ENCODE measurements at regions not wholly inside any gene's neighbourhood (a gene's known extent, or its start where the extent isn't known, plus 50 kb on each side); places are given as distances from the start of the nearest gene placed in this dataset.
A peak's percentile ranks its signal among the peaks of the same experiment; 100 is the strongest.
"Not testable (repeated sequence)": the region's sequence is repeated elsewhere in the genome, so short reads cannot be mapped to it uniquely, and the experiment has no call there.

GRCh38 chr6:132187816-132188215, 213.5 kb downstream of the MOXD1 start:
- H3K36me3 ChIP-seq (ENCODE audit: control insufficient read depth, insufficient read depth, low read length), result no peaks in the 10 kb centered on the region
- peak; percentile 92 for DNase-seq

GRCh38 chr6:132184966-132185365, 216.3 kb downstream of the MOXD1 start:
- DNase-seq; H3K4me1 ChIP-seq (ENCODE audit: control insufficient read depth, insufficient read depth, low read length); H3K27me3 ChIP-seq (ENCODE audit: control insufficient read depth, insufficient read depth, low read length); H3K4me3 ChIP-seq (ENCODE audit: low read length); H3K9me3 ChIP-seq (replicated peaks; ENCODE audit: control insufficient read depth, low read depth, low read length); H3K27ac ChIP-seq (ENCODE audit: low read length); H3K36me3 ChIP-seq (ENCODE audit: control insufficient read depth, insufficient read depth, low read length): not testable (repeated sequence)
- WGBS (ENCODE audit: insufficient coverage), result no CpG with 5 or more reads among the region's 1 CpG

More at GRCh38 chr6:132187816-132188215, 213.5 kb downstream of the MOXD1 start:
- Histone ChIP-seq H3K4me3 (ENCODE audit: low read length) (no peak overlapping the region), H3K27me3 (ENCODE audit: control insufficient read depth, insufficient read depth, low read length) (no peaks in the 10 kb centered on the region), H3K9me3 (replicated peaks; ENCODE audit: control insufficient read depth, low read depth, low read length) (no peaks in the 10 kb centered on the region), H3K27ac (ENCODE audit: low read length) (no peak overlapping the region), H3K4me1 (ENCODE audit: control insufficient read depth, insufficient read depth, low read length) (no peaks in the 10 kb centered on the region)
- WGBS (ENCODE audit: insufficient coverage), result no CpG with 5 or more reads among the region's 1 CpG

GRCh38 chr6:132179955-132180354, 221.3 kb downstream of the MOXD1 start:
- 89% methylated on average over 2 of the region's 3 CpGs for WGBS (ENCODE audit: insufficient coverage)
- H3K36me3 ChIP-seq (ENCODE audit: control insufficient read depth, insufficient read depth, low read length), result no peaks in the 10 kb centered on the region
- H3K9me3 ChIP-seq (replicated peaks; ENCODE audit: control insufficient read depth, low read depth, low read length), result peaks cover 4% of the 10 kb centered on the region
- no peaks in the 10 kb centered on the region for H3K27me3 ChIP-seq (ENCODE audit: control insufficient read depth, insufficient read depth, low read length)
- no peaks in the 10 kb centered on the region for H3K4me1 ChIP-seq (ENCODE audit: control insufficient read depth, insufficient read depth, low read length)
- no peak for DNase-seq
- no peak overlapping the region for H3K4me3 ChIP-seq (ENCODE audit: low read length)
- H3K27ac ChIP-seq (ENCODE audit: low read length), result no peak overlapping the region

- Histone ChIP-seq H3K27me3 (ENCODE audit: control insufficient read depth, insufficient read depth, low read length) (no peaks in the 10 kb centered on the region), H3K27ac (ENCODE audit: low read length) (no peak overlapping the region), H3K9me3 (replicated peaks; ENCODE audit: control insufficient read depth, low read depth, low read length) (peaks cover 10% of the 10 kb centered on the region), H3K4me1 (ENCODE audit: control insufficient read depth, insufficient read depth, low read length) (no peaks in the 10 kb centered on the region), H3K36me3 (ENCODE audit: control insufficient read depth, insufficient read depth, low read length) (no peaks in the 10 kb centered on the region), H3K4me3 (ENCODE audit: low read length) (no peak overlapping the region)
- DNase-seq, result no peak
- 88% methylated on average over 2 of the region's 3 CpGs for WGBS (ENCODE audit: insufficient coverage)
These were observed 223.7 kb upstream of the CCN2 start for GRCh38 chr6:132174919-132175318.

- Histone ChIP-seq H3K4me1 (ENCODE audit: control insufficient read depth, insufficient read depth, low read length) (no peaks in the 10 kb centered on the region), H3K27me3 (ENCODE audit: control insufficient read depth, insufficient read depth, low read length) (no peaks in the 10 kb centered on the region), H3K27ac (ENCODE audit: low read length) (no peak overlapping the region), H3K36me3 (ENCODE audit: control insufficient read depth, insufficient read depth, low read length) (no peaks in the 10 kb centered on the region), H3K4me3 (ENCODE audit: low read length) (no peak overlapping the region), H3K9me3 (replicated peaks; ENCODE audit: control insufficient read depth, low read depth, low read length) (no peaks in the 10 kb centered on the region)
- DNase-seq, result peak; percentile 26
- no CpG with 5 or more reads among the region's 3 CpGs for WGBS (ENCODE audit: insufficient coverage)
These were observed 217.8 kb upstream of the CCN2 start for GRCh38 chr6:132168961-132169360.

GRCh38 chr6:132167929-132168892, 217.0 kb upstream of the CCN2 start:
- Histone ChIP-seq H3K9me3 (replicated peaks; ENCODE audit: control insufficient read depth, low read depth, low read length) (no peaks in the 10 kb centered on the region), H3K27me3 (ENCODE audit: control insufficient read depth, insufficient read depth, low read length) (no peaks in the 10 kb centered on the region), H3K36me3 (ENCODE audit: control insufficient read depth, insufficient read depth, low read length) (no peaks in the 10 kb centered on the region), H3K4me3 (ENCODE audit: low read length) (no peak overlapping the region), H3K27ac (ENCODE audit: low read length) (peak overlapping the region; percentile 7), H3K4me1 (ENCODE audit: control insufficient read depth, insufficient read depth, low read length) (no peaks in the 10 kb centered on the region)
- peak; percentile 38 for DNase-seq
- no CpG with 5 or more reads among the region's 4 CpGs for WGBS (ENCODE audit: insufficient coverage)

GRCh38 chr6:132166526-132167051, 215.4 kb upstream of the CCN2 start:
- H3K36me3 ChIP-seq (ENCODE audit: control insufficient read depth, insufficient read depth, low read length), result no peaks in the 10 kb centered on the region
- H3K27ac ChIP-seq (ENCODE audit: low read length), result no peak overlapping the region
- H3K27me3 ChIP-seq (ENCODE audit: control insufficient read depth, insufficient read depth, low read length), result no peaks in the 10 kb centered on the region
- H3K9me3 ChIP-seq (replicated peaks; ENCODE audit: control insufficient read depth, low read depth, low read length), result no peaks in the 10 kb centered on the region
- no peak overlapping the region for H3K4me3 ChIP-seq (ENCODE audit: low read length)
- peak; percentile 61 for DNase-seq
- WGBS (ENCODE audit: insufficient coverage), result no CpG with 5 or more reads among the region's 1 CpG
- no peaks in the 10 kb centered on the region for H3K4me1 ChIP-seq (ENCODE audit: control insufficient read depth, insufficient read depth, low read length)

GRCh38 chr6:132165677-132166076, 214.5 kb upstream of the CCN2 start:
- Histone ChIP-seq H3K27me3 (ENCODE audit: control insufficient read depth, insufficient read depth, low read length) (no peaks in the 10 kb centered on the region), H3K4me1 (ENCODE audit: control insufficient read depth, insufficient read depth, low read length) (no peaks in the 10 kb centered on the region), H3K27ac (ENCODE audit: low read length) (no peak overlapping the region), H3K36me3 (ENCODE audit: control insufficient read depth, insufficient read depth, low read length) (no peaks in the 10 kb centered on the region), H3K9me3 (replicated peaks; ENCODE audit: control insufficient read depth, low read depth, low read length) (no peaks in the 10 kb centered on the region), H3K4me3 (ENCODE audit: low read length) (no peak overlapping the region)
- no peak for DNase-seq
- no CpG with 5 or more reads among the region's 2 CpGs for WGBS (ENCODE audit: insufficient coverage)

- Histone ChIP-seq H3K36me3 (ENCODE audit: control insufficient read depth, insufficient read depth, low read length) (no peaks in the 10 kb centered on the region), H3K4me1 (ENCODE audit: control insufficient read depth, insufficient read depth, low read length) (no peaks in the 10 kb centered on the region), H3K9me3 (replicated peaks; ENCODE audit: control insufficient read depth, low read depth, low read length) (no peaks in the 10 kb centered on the region), H3K4me3 (ENCODE audit: low read length) (no peak overlapping the region), H3K27me3 (ENCODE audit: control insufficient read depth, insufficient read depth, low read length) (no peaks in the 10 kb centered on the region), H3K27ac (ENCODE audit: low read length) (no peak overlapping the region)
- WGBS (ENCODE audit: insufficient coverage), result no CpG with 5 or more reads among the region's 3 CpGs
- DNase-seq, result peak; percentile 48
These were observed 210.1 kb upstream of the CCN2 start for GRCh38 chr6:132161283-132161682.

GRCh38 chr6:132153221-132153898, 202.2 kb upstream of the CCN2 start:
- H3K9me3 ChIP-seq (replicated peaks; ENCODE audit: control insufficient read depth, low read depth, low read length), result no peaks in the 10 kb centered on the region
- no peak overlapping the region for H3K4me3 ChIP-seq (ENCODE audit: low read length)
- DNase-seq, result peak; percentile 73
- H3K27me3 ChIP-seq (ENCODE audit: control insufficient read depth, insufficient read depth, low read length), result no peaks in the 10 kb centered on the region
- WGBS (ENCODE audit: insufficient coverage), result no CpG with 5 or more reads among the region's 9 CpGs
- no peaks in the 10 kb centered on the region for H3K4me1 ChIP-seq (ENCODE audit: control insufficient read depth, insufficient read depth, low read length)
- H3K27ac ChIP-seq (ENCODE audit: low read length), result peak overlapping the region; percentile 33
- H3K36me3 ChIP-seq (ENCODE audit: control insufficient read depth, insufficient read depth, low read length), result no peaks in the 10 kb centered on the region
